Neural progenitor cell (in vitro differentiated cells): ENCODE measurements at regions not wholly inside any gene's neighbourhood (a gene's known extent, or its start where the extent isn't known, plus 50 kb on each side); places are given as distances from the start of the nearest gene placed in this dataset.

Source experiments
- EZH2 ChIP-seq: fragments of 200-600 bp; sonication (generic); IDR thresholded peaks from 2 replicates; pipeline ENCODE4 v1.6.1; 2017; ENCODE audit warnings: antibody characterized with exemption, mild to moderate bottlenecking, moderate library complexity
- TF ChIP-seq, protein P1 (sequence below): fragments of 200-600 bp; sonication (generic); IDR thresholded peaks from 2 replicates; pipeline ENCODE4 v1.5.1; 2017; ENCODE audit warnings: antibody characterized with exemption, mild to moderate bottlenecking

DNA sequence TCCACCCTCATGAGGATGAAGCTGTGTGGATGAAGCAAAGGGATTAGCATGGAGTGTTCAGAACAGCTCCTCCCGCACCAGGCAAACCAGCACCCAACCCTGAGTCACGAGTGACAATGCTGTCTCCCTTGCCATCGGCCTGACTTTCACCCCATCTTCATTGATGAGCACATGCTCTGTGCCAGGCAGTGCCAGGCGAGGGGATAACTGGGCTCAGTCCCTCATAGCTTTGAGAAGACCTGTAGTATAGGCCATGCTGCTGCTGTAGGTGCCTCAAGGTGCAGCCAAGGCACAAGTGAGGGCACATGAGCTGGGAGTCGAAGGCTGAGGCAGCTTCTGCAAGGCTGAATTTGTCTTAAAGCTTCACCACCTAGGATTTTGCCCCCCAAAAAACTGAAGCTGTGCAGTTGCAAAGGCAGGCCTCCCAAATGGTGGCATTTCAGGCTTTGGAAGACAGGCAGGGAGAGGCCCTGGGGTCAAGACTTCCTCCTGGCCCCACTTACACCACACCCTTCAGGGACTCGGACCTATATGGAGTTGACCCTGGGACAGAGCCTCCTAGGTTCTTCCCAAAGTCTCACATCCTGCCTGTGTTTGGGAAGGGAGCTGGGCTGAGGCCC lies 54.2 kb upstream of the GDF10 start:
- TF ChIP-seq, protein P1, sequence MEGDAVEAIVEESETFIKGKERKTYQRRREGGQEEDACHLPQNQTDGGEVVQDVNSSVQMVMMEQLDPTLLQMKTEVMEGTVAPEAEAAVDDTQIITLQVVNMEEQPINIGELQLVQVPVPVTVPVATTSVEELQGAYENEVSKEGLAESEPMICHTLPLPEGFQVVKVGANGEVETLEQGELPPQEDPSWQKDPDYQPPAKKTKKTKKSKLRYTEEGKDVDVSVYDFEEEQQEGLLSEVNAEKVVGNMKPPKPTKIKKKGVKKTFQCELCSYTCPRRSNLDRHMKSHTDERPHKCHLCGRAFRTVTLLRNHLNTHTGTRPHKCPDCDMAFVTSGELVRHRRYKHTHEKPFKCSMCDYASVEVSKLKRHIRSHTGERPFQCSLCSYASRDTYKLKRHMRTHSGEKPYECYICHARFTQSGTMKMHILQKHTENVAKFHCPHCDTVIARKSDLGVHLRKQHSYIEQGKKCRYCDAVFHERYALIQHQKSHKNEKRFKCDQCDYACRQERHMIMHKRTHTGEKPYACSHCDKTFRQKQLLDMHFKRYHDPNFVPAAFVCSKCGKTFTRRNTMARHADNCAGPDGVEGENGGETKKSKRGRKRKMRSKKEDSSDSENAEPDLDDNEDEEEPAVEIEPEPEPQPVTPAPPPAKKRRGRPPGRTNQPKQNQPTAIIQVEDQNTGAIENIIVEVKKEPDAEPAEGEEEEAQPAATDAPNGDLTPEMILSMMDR = no peak
- TF ChIP-seq EZH2 = no peak
